Uterus (tissue), 3 donors: ENCODE measurements at regions not wholly inside any gene's neighbourhood (a gene's known extent, or its start where the extent isn't known, plus 50 kb on each side); places are given as distances from the start of the nearest gene placed in this dataset.

Source experiments
- DNase-seq, 2 donors: peaks; one replicate each; pipeline ENCODE4 v3.0.0-alpha.2; 2019 to 2020
- H3K27ac ChIP-seq, 2 donors: fragments of 200-600 bp; sonication (generic); 1 replicate in 1 of 2; 2 replicates in 1 of 2; pipeline ENCODE4 v1.5.1; 2016 to 2018
- H3K27me3 ChIP-seq, 2 donors: fragments of 200-600 bp; sonication (generic); one replicate each; pipeline ENCODE4 v1.5.1; 2018 to 2019; ENCODE audit warnings: control low read depth in 1 of 2
- H3K36me3 ChIP-seq, 2 donors: fragments of 200-600 bp; sonication (generic); one replicate each; pipeline ENCODE4 v1.5.1; 2019; ENCODE audit warnings: control low read depth in 1 of 2
- H3K4me1 ChIP-seq, 2 donors: fragments of 200-600 bp; sonication (generic); one replicate each; pipeline ENCODE4 v1.5.1; 2018 to 2019; ENCODE audit warnings: control low read depth in 1 of 2
- H3K4me3 ChIP-seq, 2 donors: fragments of 200-600 bp; sonication (generic); 1 replicate in 1 of 2; 2 replicates in 1 of 2; pipeline ENCODE4 v1.5.1; 2018 to 2019; ENCODE audit warnings: mild to moderate bottlenecking in 1 of 2
- H3K9me3 ChIP-seq, 2 donors: fragments of 200-600 bp; sonication (generic); one replicate each; pipeline ENCODE4 v1.5.1; 2019; ENCODE audit warnings: control low read depth in 1 of 2
- POLR2A ChIP-seq, 2 donors: fragments of 450-650 bp; IDR thresholded peaks; one replicate each; pipeline ENCODE4 v1.6.1; 2016; ENCODE audit warnings: antibody characterized with exemption in 2 of 2, mild to moderate bottlenecking in 1 of 2, moderate library complexity in 1 of 2
- intact Hi-C: fragments of 100-400 bp; cut with DNase I; formaldehyde crosslinking; loops from one replicate; pipeline ENCODE4 v1.15.1; 2023; ENCODE audit warnings: low total_unique reads
- TF ChIP-seq, protein P1 (sequence below), 4 experiments: fragments of 200-600 bp in 2 of 4; fragments of 450-650 bp in 2 of 4; sonication (generic) in 2 of 4; IDR thresholded peaks; one replicate each; pipeline ENCODE4 v1.5.1; 2016 to 2019; ENCODE audit warnings: antibody characterized with exemption in 4 of 4, mild to moderate bottlenecking in 2 of 4, moderate library complexity in 1 of 4
- donor health status: DM: yes; HTN: yes; CAD: no.

DNA sequence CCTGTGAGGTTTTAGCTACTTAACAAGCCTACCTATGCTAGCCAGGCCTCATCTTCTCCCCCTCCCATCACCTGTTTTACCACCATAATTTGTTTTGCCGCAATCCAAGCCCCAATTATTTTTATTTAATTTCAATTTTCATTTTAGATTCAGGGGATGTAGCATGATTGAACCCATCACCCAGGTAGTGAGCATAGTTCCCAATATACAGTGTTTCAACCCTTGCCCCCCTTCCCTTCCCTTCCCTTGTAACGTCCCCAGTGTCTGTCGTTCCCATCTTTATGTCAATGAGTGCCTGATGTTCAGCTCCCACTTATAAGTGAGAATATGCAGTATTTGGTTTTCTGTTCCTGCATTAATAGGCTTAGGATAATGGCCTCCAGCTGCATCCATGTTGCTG lies 885.0 kb downstream of the UQCRFS1 start:
- DNase-seq, result no peak
- Histone ChIP-seq H3K27ac (no peak overlapping the region), H3K27me3 (no peaks in the 10 kb centered on the region), H3K36me3 (no peaks in the 10 kb centered on the region), H3K4me1 (no peaks in the 10 kb centered on the region), H3K9me3 (no peaks in the 10 kb centered on the region), H3K4me3 (no peak overlapping the region)
- no peak for TF ChIP-seq POLR2A (IDR thresholded peaks at IDR 0.05)
- TF ChIP-seq, protein P1, sequence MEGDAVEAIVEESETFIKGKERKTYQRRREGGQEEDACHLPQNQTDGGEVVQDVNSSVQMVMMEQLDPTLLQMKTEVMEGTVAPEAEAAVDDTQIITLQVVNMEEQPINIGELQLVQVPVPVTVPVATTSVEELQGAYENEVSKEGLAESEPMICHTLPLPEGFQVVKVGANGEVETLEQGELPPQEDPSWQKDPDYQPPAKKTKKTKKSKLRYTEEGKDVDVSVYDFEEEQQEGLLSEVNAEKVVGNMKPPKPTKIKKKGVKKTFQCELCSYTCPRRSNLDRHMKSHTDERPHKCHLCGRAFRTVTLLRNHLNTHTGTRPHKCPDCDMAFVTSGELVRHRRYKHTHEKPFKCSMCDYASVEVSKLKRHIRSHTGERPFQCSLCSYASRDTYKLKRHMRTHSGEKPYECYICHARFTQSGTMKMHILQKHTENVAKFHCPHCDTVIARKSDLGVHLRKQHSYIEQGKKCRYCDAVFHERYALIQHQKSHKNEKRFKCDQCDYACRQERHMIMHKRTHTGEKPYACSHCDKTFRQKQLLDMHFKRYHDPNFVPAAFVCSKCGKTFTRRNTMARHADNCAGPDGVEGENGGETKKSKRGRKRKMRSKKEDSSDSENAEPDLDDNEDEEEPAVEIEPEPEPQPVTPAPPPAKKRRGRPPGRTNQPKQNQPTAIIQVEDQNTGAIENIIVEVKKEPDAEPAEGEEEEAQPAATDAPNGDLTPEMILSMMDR (IDR thresholded peaks at IDR 0.05), result no peak
- intact Hi-C loops, result loop anchor here (10.0 kb wide), 1 partner anchor 353 kb away; no protein-coding TSS in a partner anchor

DNA sequence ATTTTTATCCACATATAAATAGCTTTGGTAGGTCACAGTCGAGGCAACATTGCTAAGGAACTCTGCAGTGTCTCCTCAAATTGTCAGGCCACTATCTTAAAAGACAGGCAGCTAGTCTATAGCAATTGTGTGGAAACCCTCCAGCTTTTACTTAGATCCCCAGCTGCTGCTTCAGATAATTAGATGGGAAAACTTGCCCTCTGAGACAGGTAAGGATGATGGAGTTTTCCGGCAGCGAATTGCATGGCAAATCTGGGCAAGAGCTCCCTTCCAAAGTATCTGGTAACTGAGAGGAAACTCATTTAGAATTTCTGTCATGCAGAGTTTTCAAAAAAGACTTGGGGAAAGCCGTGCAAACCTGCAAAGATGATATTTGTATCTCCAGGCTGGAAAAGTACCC lies 886.2 kb downstream of the UQCRFS1 start:
- Histone ChIP-seq H3K4me1 (no peaks in the 10 kb centered on the region), H3K36me3 (no peaks in the 10 kb centered on the region), H3K4me3 (no peak overlapping the region), H3K27ac (no peak overlapping the region), H3K9me3 (no peaks in the 10 kb centered on the region), H3K27me3 (no peaks in the 10 kb centered on the region)
- intact Hi-C loops, result loop anchor here (10.0 kb wide), 1 partner anchor 352 kb away; no protein-coding TSS in a partner anchor
- TF ChIP-seq POLR2A (IDR thresholded peaks at IDR 0.05), result no peak
- TF ChIP-seq, protein P1 (IDR thresholded peaks at IDR 0.05), result no peak
- DNase-seq, result no peak

DNA sequence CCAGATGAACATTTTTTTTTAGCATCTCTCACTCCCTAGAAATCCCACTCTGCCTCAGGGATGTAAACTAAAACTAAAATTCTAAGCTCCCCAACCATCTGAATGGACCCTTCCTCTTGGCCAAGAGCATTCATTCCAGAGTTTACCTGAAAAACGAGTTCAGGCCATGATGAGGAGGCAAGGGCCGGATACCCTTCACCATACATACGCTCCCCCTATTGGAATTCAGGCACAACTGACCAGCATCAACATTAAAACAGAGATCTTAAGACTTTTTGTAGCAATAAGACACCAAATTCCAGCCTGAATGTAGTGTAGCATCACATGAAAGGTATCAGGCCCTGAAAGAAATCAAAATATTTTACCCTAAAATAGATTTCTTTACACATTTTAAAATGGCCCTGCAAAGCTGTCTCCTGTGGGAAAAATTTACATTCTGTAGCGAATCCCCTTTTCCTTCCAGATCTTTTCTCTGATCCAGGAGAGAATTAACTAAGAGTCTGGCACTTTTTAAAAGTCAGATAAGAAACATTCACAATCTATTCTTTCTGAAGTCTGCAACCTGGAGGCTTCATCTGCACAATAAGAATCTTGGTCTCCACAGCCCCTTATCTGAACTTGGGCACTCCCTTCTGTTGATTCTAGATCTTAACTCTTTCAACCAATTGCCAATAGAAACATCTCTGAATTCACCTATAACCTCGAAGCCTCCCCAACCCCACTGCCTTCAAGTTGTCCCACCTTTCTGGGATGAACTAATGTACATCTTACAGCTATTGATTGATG lies 888.5 kb downstream of the UQCRFS1 start:
- DNase-seq, result no peak
- intact Hi-C loops, result loop anchor here (10.0 kb wide), 1 partner anchor 350 kb away; no protein-coding TSS in a partner anchor
- no peak for TF ChIP-seq POLR2A (IDR thresholded peaks at IDR 0.05)
- TF ChIP-seq, protein P1 (IDR thresholded peaks at IDR 0.05), result no peak
- no peak overlapping the region for H3K27ac ChIP-seq
- H3K27me3 ChIP-seq, result no peaks in the 10 kb centered on the region
- H3K4me3 ChIP-seq, result no peak overlapping the region
- no peaks in the 10 kb centered on the region for H3K36me3 ChIP-seq
- H3K4me1 ChIP-seq, result no peaks in the 10 kb centered on the region
- no peaks in the 10 kb centered on the region for H3K9me3 ChIP-seq

DNA sequence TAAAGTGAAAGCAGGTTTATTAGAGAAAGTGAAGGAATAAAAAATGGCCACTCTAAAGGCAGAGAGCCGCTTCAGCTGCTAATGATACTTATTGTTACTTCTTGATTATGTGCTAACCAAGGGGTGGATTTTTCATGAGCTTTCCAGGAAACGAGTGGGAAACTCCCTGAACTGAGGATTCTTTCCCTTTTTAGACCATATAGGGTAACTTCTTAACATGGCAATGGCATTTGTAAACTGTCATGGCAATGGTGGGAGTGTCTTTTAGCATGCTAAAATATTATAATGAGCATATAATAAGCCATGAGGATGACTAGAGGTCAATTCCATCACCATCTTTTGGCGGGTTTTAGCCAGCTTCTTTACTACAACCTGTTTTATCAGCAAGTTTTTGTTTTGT lies 890.0 kb downstream of the UQCRFS1 start:
- Histone ChIP-seq H3K4me1 (no peaks in the 10 kb centered on the region), H3K4me3 (no peak overlapping the region), H3K9me3 (no peaks in the 10 kb centered on the region), H3K27me3 (no peaks in the 10 kb centered on the region), H3K27ac (no peak overlapping the region), H3K36me3 (no peaks in the 10 kb centered on the region)
- TF ChIP-seq POLR2A (IDR thresholded peaks at IDR 0.05), result no peak
- TF ChIP-seq, protein P1 (IDR thresholded peaks at IDR 0.05), result no peak
- intact Hi-C loops, result loop anchor here (10.0 kb wide), 1 partner anchor 348 kb away; no protein-coding TSS in a partner anchor
- no peak for DNase-seq

DNA sequence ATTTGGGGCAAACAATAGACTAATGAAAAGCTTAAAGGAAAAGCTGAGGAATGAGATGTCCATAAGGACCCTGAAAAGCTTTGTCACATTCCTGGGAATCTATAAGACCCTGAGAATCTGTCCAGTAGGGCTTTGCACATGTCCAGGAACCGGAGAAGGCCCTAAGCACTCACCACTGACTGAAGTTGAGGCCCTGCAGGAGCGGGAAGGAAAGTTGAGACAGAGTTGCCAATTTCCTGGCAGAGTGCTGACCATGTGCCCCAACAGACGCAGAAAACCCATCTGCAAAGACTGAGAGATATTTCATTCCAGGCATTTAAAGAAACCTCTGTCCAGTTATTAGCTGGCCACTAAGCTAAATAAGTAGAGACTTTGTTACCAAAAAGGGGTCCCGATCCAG lies 890.5 kb downstream of the UQCRFS1 start:
- Histone ChIP-seq H3K4me3 (no peak overlapping the region), H3K9me3 (no peaks in the 10 kb centered on the region), H3K36me3 (no peaks in the 10 kb centered on the region), H3K27ac (no peak overlapping the region), H3K27me3 (no peaks in the 10 kb centered on the region), H3K4me1 (no peaks in the 10 kb centered on the region)
- TF ChIP-seq POLR2A (IDR thresholded peaks at IDR 0.05), result no peak
- TF ChIP-seq, protein P1 (IDR thresholded peaks at IDR 0.05), result no peak
- intact Hi-C loops, result loop anchor here (10.0 kb wide), 1 partner anchor 348 kb away; no protein-coding TSS in a partner anchor
- DNase-seq, result no peak
